HepG2 (cell line): ENCODE measurements at regions not wholly inside any gene's neighbourhood (a gene's known extent, or its start where the extent isn't known, plus 50 kb on each side); places are given as distances from the start of the nearest gene placed in this dataset.

ENCODE experiments used
- HOXA3 ChIP-seq: sonication (generic); formaldehyde crosslinking; IDR thresholded peaks from 2 replicates; pipeline ENCODE4 v1.5.0; 2020; ENCODE audit warnings: missing genetic modification reagents
- HOXA7 ChIP-seq: sonication (generic); formaldehyde crosslinking; IDR thresholded peaks from 2 replicates; pipeline ENCODE4 v1.8.1; 2022; ENCODE audit warnings: mild to moderate bottlenecking, missing genetic modification reagents, moderate library complexity
- NFE2 ChIP-seq: sonication (generic); formaldehyde crosslinking; IDR thresholded peaks from 2 replicates; pipeline ENCODE4 v1.4.0; 2020; ENCODE audit warnings: missing genetic modification reagents
- POLR2AphosphoS5 ChIP-seq: IDR thresholded peaks from 2 replicates; pipeline ENCODE4 v1.6.1; 2012; ENCODE audit warnings: low read depth, low read length
- RAD21 ChIP-seq: fragments of 450-650 bp; formaldehyde crosslinking; IDR thresholded peaks from 2 replicates; pipeline ENCODE4 v1.5.0; 2020; ENCODE audit warnings: mild to moderate bottlenecking
- ZBTB3 ChIP-seq: sonication (generic); formaldehyde crosslinking; IDR thresholded peaks from 2 replicates; pipeline ENCODE4 v1.4.0; 2020; ENCODE audit warnings: low read depth, mild to moderate bottlenecking, moderate library complexity, missing genetic modification reagents, borderline replicate concordance
- ZBTB7A ChIP-seq: sonication (generic); formaldehyde crosslinking; IDR thresholded peaks from 2 replicates; pipeline ENCODE4 v1.8.0; 2022; ENCODE audit warnings: mild to moderate bottlenecking, missing genetic modification reagents
- ZFP36 ChIP-seq: fragments of 150-350 bp; IDR thresholded peaks from 2 replicates; pipeline ENCODE4 v1.6.1; 2018; ENCODE audit warnings: borderline replicate concordance, low read length, low read depth; ENCODE audit not compliant: partially characterized antibody
- ZNF260 ChIP-seq: sonication (generic); formaldehyde crosslinking; IDR thresholded peaks from 2 replicates; pipeline ENCODE4 v1.4.0; 2020; ENCODE audit warnings: missing genetic modification reagents, low read depth, mild to moderate bottlenecking, borderline replicate concordance
- ZNF33A ChIP-seq: sonication (generic); formaldehyde crosslinking; IDR thresholded peaks from 2 replicates; pipeline ENCODE4 v1.5.1; 2020; ENCODE audit warnings: missing genetic modification reagents, mild to moderate bottlenecking, moderate library complexity, borderline replicate concordance
- ZNF460 ChIP-seq: sonication (generic); formaldehyde crosslinking; IDR thresholded peaks from 2 replicates; pipeline ENCODE4 v1.5.1; 2020; ENCODE audit warnings: missing genetic modification reagents, mild to moderate bottlenecking, borderline replicate concordance
- TF ChIP-seq, protein P1 (sequence below): sonication (generic); formaldehyde crosslinking; IDR thresholded peaks from 2 replicates; pipeline ENCODE4 v1.5.0; 2020; ENCODE audit warnings: mild to moderate bottlenecking, missing genetic modification reagents, moderate library complexity
- TF ChIP-seq, protein P2 (sequence below): sonication (generic); formaldehyde crosslinking; IDR thresholded peaks from 2 replicates; pipeline ENCODE4 v1.5.0; 2020; ENCODE audit warnings: mild to moderate bottlenecking, low read depth, missing genetic modification reagents, borderline replicate concordance

DNA sequence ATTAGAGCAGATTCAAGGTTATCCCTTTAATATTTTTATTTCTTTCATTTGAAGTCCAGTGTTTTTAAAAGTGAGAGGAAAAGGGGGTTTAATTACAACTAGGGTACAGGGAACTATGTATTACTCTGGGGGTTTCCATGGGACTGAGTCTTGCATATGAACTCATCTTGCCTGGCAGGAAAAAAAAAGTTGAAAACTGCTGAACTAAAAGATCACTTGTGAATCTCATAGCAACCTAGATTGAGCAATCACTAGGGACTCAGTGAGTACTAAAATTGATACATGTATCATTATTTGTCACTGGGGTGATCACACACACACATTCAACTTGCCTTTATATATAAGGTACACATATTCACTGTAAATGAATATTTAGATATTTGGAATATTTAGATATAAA is 180.7 kb upstream of the SFRP2 start:
- TF ChIP-seq ZNF460 (CRISPR knock-in tag) (no peak), ZNF33A (CRISPR knock-in tag) (no peak), HOXA7 (no peak), HOXA3 (CRISPR knock-in tag) (no peak), ZBTB3 (no peak), NFE2 (CRISPR knock-in tag) (no peak), ZBTB7A (CRISPR knock-in tag) (no peak), ZNF260 (CRISPR knock-in tag) (no peak), POLR2AphosphoS5 (no peak), RAD21 (CRISPR knock-in tag) (no peak), ZFP36 (no peak)
- TF ChIP-seq, protein P1, sequence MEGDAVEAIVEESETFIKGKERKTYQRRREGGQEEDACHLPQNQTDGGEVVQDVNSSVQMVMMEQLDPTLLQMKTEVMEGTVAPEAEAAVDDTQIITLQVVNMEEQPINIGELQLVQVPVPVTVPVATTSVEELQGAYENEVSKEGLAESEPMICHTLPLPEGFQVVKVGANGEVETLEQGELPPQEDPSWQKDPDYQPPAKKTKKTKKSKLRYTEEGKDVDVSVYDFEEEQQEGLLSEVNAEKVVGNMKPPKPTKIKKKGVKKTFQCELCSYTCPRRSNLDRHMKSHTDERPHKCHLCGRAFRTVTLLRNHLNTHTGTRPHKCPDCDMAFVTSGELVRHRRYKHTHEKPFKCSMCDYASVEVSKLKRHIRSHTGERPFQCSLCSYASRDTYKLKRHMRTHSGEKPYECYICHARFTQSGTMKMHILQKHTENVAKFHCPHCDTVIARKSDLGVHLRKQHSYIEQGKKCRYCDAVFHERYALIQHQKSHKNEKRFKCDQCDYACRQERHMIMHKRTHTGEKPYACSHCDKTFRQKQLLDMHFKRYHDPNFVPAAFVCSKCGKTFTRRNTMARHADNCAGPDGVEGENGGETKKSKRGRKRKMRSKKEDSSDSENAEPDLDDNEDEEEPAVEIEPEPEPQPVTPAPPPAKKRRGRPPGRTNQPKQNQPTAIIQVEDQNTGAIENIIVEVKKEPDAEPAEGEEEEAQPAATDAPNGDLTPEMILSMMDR (CRISPR knock-in tag) = no peak
- TF ChIP-seq, protein P2, sequence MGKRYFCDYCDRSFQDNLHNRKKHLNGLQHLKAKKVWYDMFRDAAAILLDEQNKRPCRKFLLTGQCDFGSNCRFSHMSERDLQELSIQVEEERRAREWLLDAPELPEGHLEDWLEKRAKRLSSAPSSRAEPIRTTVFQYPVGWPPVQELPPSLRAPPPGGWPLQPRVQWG (CRISPR knock-in tag) = no peak
